H1 (cell line): ENCODE measurements at regions not wholly inside any gene's neighbourhood (a gene's known extent, or its start where the extent isn't known, plus 50 kb on each side); places are given as distances from the start of the nearest gene placed in this dataset.

Experiments used
- CTCF ChIA-PET: fragments of 300-600 bp; sonication (Branson Sonifier 250); formaldehyde crosslinking; loops from one replicate; lab custom pipeline; 2021; ENCODE audit not compliant: partially characterized antibody; lab: Charles Lee
- POLR2A ChIA-PET: fragments of 300-600 bp; sonication (Branson Sonifier 250); formaldehyde crosslinking; loops from one replicate; lab custom pipeline; 2021; ENCODE audit warnings: inconsistent platforms; ENCODE audit not compliant: partially characterized antibody; lab: Charles Lee
- DNase-seq, 2 experiments: peaks; one replicate each; pipeline versions ENCODE4 v3.0.0 to v3.0.0-alpha.2; 2010 to 2022; ENCODE audit warnings: low spot score in 2 of 2, low read depth in 1 of 2, mixed read lengths in 1 of 2
- FAIRE-seq: peaks from 2 replicates; lab custom pipeline; 2011; peaks lifted over from hg19 to GRCh38; lab: Jason Lieb, UNC
- H2AFZ ChIP-seq: 2 replicates; pipeline ENCODE4 v1.8.1; 2012; ENCODE audit warnings: low read length, inconsistent platforms
- H2AK5ac ChIP-seq: 2 replicates; pipeline ENCODE4 v1.6.1; 2013; ENCODE audit warnings: low read depth, low read length
- H2BK120ac ChIP-seq: replicated peaks from 2 replicates; pipeline ENCODE3; 2013; ENCODE audit warnings: low read depth, low read length, inconsistent platforms
- H2BK12ac ChIP-seq: 2 replicates; pipeline ENCODE4 v1.6.1; 2013; ENCODE audit warnings: low read depth, low read length
- H2BK15ac ChIP-seq: 2 replicates; pipeline ENCODE4 v1.6.1; 2013; ENCODE audit warnings: low read length
- H2BK20ac ChIP-seq: 2 replicates; pipeline ENCODE4 v1.6.1; 2013; ENCODE audit warnings: low read length
- H2BK5ac ChIP-seq: 2 replicates; pipeline ENCODE4 v1.6.1; 2013; ENCODE audit warnings: low read depth, low read length
- H3K14ac ChIP-seq: 2 replicates; pipeline ENCODE4 v1.6.1; 2013; ENCODE audit warnings: inconsistent platforms; ENCODE audit not compliant: insufficient read length
- H3K18ac ChIP-seq: 2 replicates; pipeline ENCODE4 v1.6.1; 2013; ENCODE audit warnings: low read length; ENCODE audit errors: extremely low read depth
- H3K23ac ChIP-seq: 2 replicates; pipeline ENCODE4 v1.6.1; 2013; ENCODE audit warnings: inconsistent platforms; ENCODE audit not compliant: insufficient read length
- H3K23me2 ChIP-seq: 2 replicates; pipeline ENCODE4 v1.6.1; 2013; ENCODE audit warnings: low read depth, low read length
- H3K27ac ChIP-seq: 2 replicates; pipeline ENCODE4 v1.6.1; 2011; ENCODE audit warnings: low read depth, low read length, inconsistent platforms
- H3K27me3 ChIP-seq, 4 experiments: replicated peaks in 1 of 4; 1 replicate in 1 of 4; 2 replicates in 3 of 4; pipeline versions ENCODE4 v1.6.1 to v1.8.1; 2011 to 2013; ENCODE audit warnings: low read length in 3 of 4, mild to moderate bottlenecking in 3 of 4, inconsistent platforms in 2 of 4, mixed read lengths in 2 of 4, moderate library complexity in 1 of 4; ENCODE audit not compliant: control insufficient read depth in 3 of 4, insufficient read depth in 3 of 4; ENCODE audit errors: extremely low read depth in 1 of 4
- H3K36me3 ChIP-seq, 4 experiments: 2 replicates each; pipeline versions ENCODE4 v1.6.1 to v1.8.1; 2011 to 2013; ENCODE audit warnings: mild to moderate bottlenecking in 4 of 4, low read length in 3 of 4, moderate library complexity in 2 of 4, control low read depth in 1 of 4, inconsistent platforms in 1 of 4; ENCODE audit not compliant: insufficient read depth in 4 of 4, control insufficient read depth in 2 of 4
- H3K4ac ChIP-seq: replicated peaks from 2 replicates; pipeline ENCODE3; 2013; ENCODE audit warnings: low read length, low read depth, mixed read lengths, inconsistent platforms; ENCODE audit not compliant: insufficient read length
- H3K4me1 ChIP-seq, 4 experiments: replicated peaks in 1 of 4; 1 replicate in 1 of 4; 2 replicates in 3 of 4; pipeline versions ENCODE4 v1.6.1 to v1.8.1; 2011 to 2013; ENCODE audit warnings: low read length in 3 of 4, inconsistent platforms in 2 of 4, mixed read lengths in 1 of 4; ENCODE audit not compliant: insufficient read depth in 4 of 4, control insufficient read depth in 3 of 4
- H3K4me2 ChIP-seq, 2 experiments: 2 replicates each; pipeline versions ENCODE4 v1.6.1 to v1.8.1; 2011 to 2013; ENCODE audit warnings: low read depth in 2 of 2, low read length in 2 of 2, control low read depth in 1 of 2, inconsistent platforms in 1 of 2, mild to moderate bottlenecking in 1 of 2; ENCODE audit not compliant: insufficient read depth in 1 of 2
- H3K4me3 ChIP-seq, 4 experiments: fragments of 200-600, 300-600 bp in 1 of 4; sonication (generic), shearing (Covaris generic), sonication (Bioruptor Twin) in 1 of 4; 2 replicates each; pipeline versions ENCODE4 v1.5.1 to v1.8.1; 2011 to 2016; ENCODE audit warnings: low read length in 4 of 4, low read depth in 3 of 4, control low read depth in 2 of 4, inconsistent platforms in 2 of 4, mild to moderate bottlenecking in 2 of 4, mixed read lengths in 1 of 4, moderate library complexity in 1 of 4; ENCODE audit not compliant: insufficient read depth in 2 of 4; ENCODE audit errors: extremely low read depth in 1 of 4
- H3K56ac ChIP-seq: replicated peaks from 2 replicates; pipeline ENCODE3; 2013; ENCODE audit warnings: low read depth, mild to moderate bottlenecking, mixed read lengths, low read length, inconsistent platforms; ENCODE audit not compliant: insufficient read length
- H3K79me1 ChIP-seq: 2 replicates; pipeline ENCODE4 v1.6.1; 2013; ENCODE audit warnings: low read depth, low read length, control low read depth
- H3K79me2 ChIP-seq, 2 experiments: 2 replicates each; pipeline versions ENCODE4 v1.6.1 to v1.8.1; 2012 to 2013; ENCODE audit warnings: low read length in 2 of 2, mild to moderate bottlenecking in 2 of 2, inconsistent platforms in 1 of 2; ENCODE audit not compliant: insufficient read depth in 2 of 2, control insufficient read depth in 1 of 2
- H3K9ac ChIP-seq, 4 experiments: replicated peaks in 1 of 4; 1 replicate in 1 of 4; 2 replicates in 3 of 4; pipeline versions ENCODE4 v1.6.1 to v1.8.1; 2011 to 2013; ENCODE audit warnings: low read depth in 3 of 4, low read length in 3 of 4, control low read depth in 2 of 4, mild to moderate bottlenecking in 2 of 4, moderate library complexity in 2 of 4, inconsistent platforms in 1 of 4; ENCODE audit errors: extremely low read depth in 1 of 4
- H3K9me3 ChIP-seq, 2 experiments: 2 replicates each; pipeline versions ENCODE4 v1.6.1 to v1.8.1; 2012 to 2013; ENCODE audit warnings: mild to moderate bottlenecking in 2 of 2, moderate library complexity in 2 of 2, control low read depth in 1 of 2, inconsistent platforms in 1 of 2, low read depth in 1 of 2, low read length in 1 of 2, mixed read lengths in 1 of 2; ENCODE audit not compliant: insufficient read depth in 2 of 2
- H4K20me1 ChIP-seq, 2 experiments: replicated peaks in 1 of 2; 2 replicates each; pipeline versions ENCODE3 to v1.8.1; 2011 to 2013; ENCODE audit warnings: inconsistent platforms in 2 of 2, low read length in 2 of 2, mild to moderate bottlenecking in 1 of 2; ENCODE audit not compliant: insufficient read depth in 2 of 2, control insufficient read depth in 1 of 2
- H4K5ac ChIP-seq: 2 replicates; pipeline ENCODE4 v1.6.1; 2013; ENCODE audit warnings: low read length, low read depth, mixed read lengths, inconsistent platforms; ENCODE audit not compliant: insufficient read length
- H4K8ac ChIP-seq: 2 replicates; pipeline ENCODE4 v1.8.0; 2013; ENCODE audit warnings: mild to moderate bottlenecking, moderate library complexity, low read length, inconsistent platforms; ENCODE audit not compliant: insufficient read depth; ENCODE audit errors: extremely low read depth
- H4K91ac ChIP-seq: replicated peaks from 2 replicates; pipeline ENCODE3; 2013; ENCODE audit warnings: low read length, mixed read lengths, inconsistent platforms; ENCODE audit not compliant: insufficient read length
- SIX5 ChIP-seq: IDR thresholded peaks from 2 replicates; pipeline ENCODE4 v1.6.1; 2011; ENCODE audit warnings: mild to moderate bottlenecking, low read depth, low read length
- WGBS, 2 experiments: shearing (Covaris generic) in 1 of 2; methylation state at CpG; one replicate each; pipeline versions ENCODE4 v1.1.6 to v1.1.7; 2013 to 2015; ENCODE audit warnings: low lambda C conversion rate in 2 of 2, mixed read lengths in 2 of 2, inconsistent platforms in 1 of 2, low coverage in 1 of 2, missing lambda C conversion rate in 1 of 2; ENCODE audit not compliant: insufficient replicate concordance in 2 of 2, insufficient coverage in 1 of 2, insufficient read length in 1 of 2; ENCODE audit errors: extremely low coverage in 1 of 2, missing lambda C conversion rate in 1 of 2; 5-methylcytosine and 5-hydroxymethylcytosine counted together

DNA sequence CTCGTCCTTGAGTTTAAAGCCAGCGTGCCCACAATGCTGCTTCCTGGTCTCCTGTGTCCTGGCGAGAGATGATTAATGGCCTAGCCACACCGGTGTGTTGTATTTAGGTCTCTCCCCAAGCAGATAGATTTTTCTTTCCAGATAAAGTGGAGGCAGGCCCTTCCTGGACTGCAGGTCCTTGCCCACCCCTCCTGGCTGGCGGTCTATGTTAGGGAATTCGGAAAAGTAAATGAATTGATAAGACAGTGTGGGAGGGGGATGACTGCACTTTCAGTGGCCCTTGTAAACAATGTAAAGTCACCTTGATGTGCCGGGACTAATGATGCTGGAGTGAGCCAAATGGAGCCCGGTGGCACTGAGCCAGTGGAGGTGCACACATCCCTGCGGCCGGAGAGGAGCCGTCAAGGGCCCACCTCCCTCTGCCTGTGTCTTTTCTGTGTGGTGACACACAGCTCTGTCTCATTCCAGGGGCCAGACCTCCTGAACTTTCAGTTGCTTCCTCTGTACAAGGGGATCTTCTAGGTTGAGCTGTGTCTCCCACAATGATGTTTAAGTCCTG is 70.6 kb upstream of the ESRRB start:
- Histone ChIP-seq H4K91ac (no peak overlapping the region), H3K79me2 (no peaks in the 10 kb centered on the region), H3K9ac (no peak overlapping the region), H3K36me3 (no peaks in the 10 kb centered on the region), H4K8ac (no peak overlapping the region), H3K23me2 (no peaks in the 10 kb centered on the region), H2AFZ (no peak overlapping the region), H3K14ac (no peak overlapping the region), H2BK5ac (no peak overlapping the region), H3K79me1 (no peaks in the 10 kb centered on the region), H3K4me2 (no peak overlapping the region), H3K23ac (no peak overlapping the region), H3K4me3 (no peak overlapping the region), H2BK12ac (no peak overlapping the region), H3K27ac (no peak overlapping the region), H2BK15ac (no peak overlapping the region), H3K56ac (no peak overlapping the region), H2BK120ac (no peak overlapping the region), H4K20me1 (no peaks in the 10 kb centered on the region), H4K5ac (no peak overlapping the region), H3K4ac (no peak overlapping the region), H2AK5ac (no peak overlapping the region), H2BK20ac (no peak overlapping the region), H3K9me3 (no peaks in the 10 kb centered on the region), H3K27me3 (peaks cover 3 to 16% (median 13%) of the 10 kb centered on the region in 4 experiments), H3K18ac (no peak overlapping the region), H3K4me1 (peaks cover 0 to 4% (median 0%) of the 10 kb centered on the region in 4 experiments; a peak in 3 of 7 replicates)
- 89% methylated on average over 11 of the region's 11 CpGs; no CpG with 5 or more reads in 1 of the 2 experiments for WGBS, 2 experiments
- ChIA-PET POLR2A (no interaction called here), CTCF (interaction anchor here (0.6 to 1.9 kb wide), 2 partner anchors 17 to 164 kb away, joined by 3 to 5 read pairs; no protein-coding TSS in a partner anchor)
- FAIRE-seq (no peak), DNase-seq (peak in 1 of 2 experiments; percentile 19)
- no peak for TF ChIP-seq SIX5
